K562 (cell line): ENCODE measurements at regions not wholly inside any gene's neighbourhood (a gene's known extent, or its start where the extent isn't known, plus 50 kb on each side); places are given as distances from the start of the nearest gene placed in this dataset.

ENCODE experiments used
- ATAC-seq: fragments of 200-7000 bp; cut with Tn5 transposase; 3 replicates; pipeline ENCODE4 v1.9.1; 2020; ENCODE audit warnings: moderate library complexity
- BruUV-seq: library from RNA; stranded (reverse); fragments of 400-500 nt; replicated peaks from 2 replicates; lab custom pipeline; 2021; lab: Mats Ljungman, UMichigan
- CTCF ChIA-PET: fragments of 300-600 bp; formaldehyde crosslinking; extraction: SDS; loops from one replicate; lab custom pipeline; 2021; ENCODE audit warnings: low intra/inter-chr PET ratio; lab: Yijun Ruan, JAX
- POLR2A ChIA-PET: fragments of 300-600, 350-650 bp; sonication (Branson Sonifier 250); formaldehyde crosslinking; extraction: SDS; loops from one replicate; lab custom pipeline; 2021; ENCODE audit warnings: antibody characterized with exemption, inconsistent platforms; lab: Yijun Ruan, JAX
- DNase-seq, 4 experiments: peaks; one replicate each; pipeline versions ENCODE4 v3.0.0 to v3.0.0-alpha.2; 2011 to 2018; ENCODE audit warnings: low spot score in 3 of 4, mixed read lengths in 3 of 4; ENCODE audit errors: extremely low read depth in 1 of 4
- FAIRE-seq: peaks from 2 replicates; lab custom pipeline; 2011; peaks lifted over from hg19 to GRCh38; lab: Jason Lieb, UNC
- H2AFZ ChIP-seq: 2 replicates; pipeline ENCODE4 v1.6.0; 2011; ENCODE audit warnings: low read depth, low read length, control low read depth, inconsistent platforms
- H3K27ac ChIP-seq: fragments of 200-600 bp; 3 replicates; pipeline ENCODE4 v1.8.0; 2011; ENCODE audit warnings: low read depth, mild to moderate bottlenecking, control low read depth, inconsistent platforms, low read length, moderate library complexity, mixed read lengths; ENCODE audit errors: extremely low read depth
- H3K27me3 ChIP-seq, 2 experiments: fragments of 300-600 bp in 1 of 2; 2 replicates in 1 of 2; 3 replicates in 1 of 2; pipeline versions ENCODE4 v1.6.0 to v1.8.0; 2011; ENCODE audit warnings: inconsistent platforms in 2 of 2, low read length in 2 of 2, mild to moderate bottlenecking in 1 of 2, mixed read lengths in 1 of 2, moderate library complexity in 1 of 2; ENCODE audit not compliant: control insufficient read depth in 2 of 2, insufficient read depth in 2 of 2
- H3K36me3 ChIP-seq: fragments of 300-600 bp; 3 replicates; pipeline ENCODE4 v1.8.0; 2011; ENCODE audit warnings: mild to moderate bottlenecking, low read length, inconsistent platforms; ENCODE audit not compliant: control insufficient read depth, insufficient read depth
- H3K4me1 ChIP-seq, 2 experiments: fragments of 200-600 bp in 1 of 2; replicated peaks in 1 of 2; 2 replicates in 1 of 2; 3 replicates in 1 of 2; pipeline versions ENCODE4 v1.5.1 to v1.8.0; 2011; ENCODE audit warnings: inconsistent platforms in 2 of 2, low read length in 2 of 2, mild to moderate bottlenecking in 1 of 2, mixed read lengths in 1 of 2, moderate library complexity in 1 of 2; ENCODE audit not compliant: control insufficient read depth in 2 of 2, insufficient read depth in 2 of 2
- H3K4me2 ChIP-seq: 2 replicates; pipeline ENCODE4 v1.6.1; 2011; ENCODE audit warnings: low read length, control low read depth, inconsistent platforms, mixed read lengths; ENCODE audit not compliant: insufficient read depth
- H3K4me3 ChIP-seq: fragments of 200-600 bp; sonication (generic), shearing (Covaris generic); 2 replicates; pipeline ENCODE4 v1.5.1; 2016; ENCODE audit warnings: control low read depth, inconsistent platforms
- H3K79me2 ChIP-seq: fragments of 200-600 bp; 3 replicates; pipeline ENCODE4 v1.8.0; 2011; ENCODE audit warnings: low read length, inconsistent platforms; ENCODE audit not compliant: control insufficient read depth, insufficient read depth
- H3K9ac ChIP-seq, 2 experiments: 2 replicates each; pipeline versions ENCODE4 v1.6.0 to v1.6.1; 2011; ENCODE audit warnings: low read depth in 2 of 2, low read length in 2 of 2, control low read depth in 1 of 2, inconsistent platforms in 1 of 2, mild to moderate bottlenecking in 1 of 2, mixed read lengths in 1 of 2; ENCODE audit not compliant: insufficient read depth in 1 of 2
- H3K9me1 ChIP-seq: one replicate; pipeline ENCODE4 v1.6.0; 2011; ENCODE audit warnings: inconsistent platforms, mild to moderate bottlenecking, low read length, moderate library complexity; ENCODE audit not compliant: control insufficient read depth, insufficient read depth
- H3K9me3 ChIP-seq: replicated peaks from 2 replicates; pipeline ENCODE4 v1.5.1; 2011; ENCODE audit warnings: low read depth, low read length, inconsistent platforms; ENCODE audit not compliant: control insufficient read depth, insufficient read depth
- H4K20me1 ChIP-seq: replicated peaks from 2 replicates; pipeline ENCODE4 v1.6.1; 2011; ENCODE audit warnings: low read length, inconsistent platforms, mixed read lengths; ENCODE audit not compliant: control insufficient read depth, insufficient read depth
- ATF3 ChIP-seq, 2 experiments: fragments of 450-650 bp in 1 of 2; sonication (generic) in 1 of 2; formaldehyde crosslinking in 1 of 2; IDR thresholded peaks in 1 of 2; conservative IDR thresholded peaks in 1 of 2; 2 replicates each; pipeline versions ENCODE4 v1.6.1 to v1.8.1; 2016 to 2023; ENCODE audit warnings: mild to moderate bottlenecking in 2 of 2, moderate library complexity in 2 of 2, inconsistent platforms in 1 of 2, missing genetic modification reagents in 1 of 2
- CEBPZ ChIP-seq: fragments of 150-350 bp; IDR thresholded peaks from 2 replicates; pipeline ENCODE4 v1.6.1; 2014; ENCODE audit warnings: low read depth, mild to moderate bottlenecking, low read length, borderline replicate concordance
- CHD2 ChIP-seq: IDR thresholded peaks from 2 replicates; pipeline ENCODE4 v1.6.1; 2011; ENCODE audit warnings: low read depth, low read length
- E2F6 ChIP-seq, 2 experiments: IDR thresholded peaks; 2 replicates each; pipeline ENCODE4 v1.6.1; 2011; ENCODE audit warnings: borderline replicate concordance in 1 of 2, control low read depth in 1 of 2, low read depth in 1 of 2, low read length in 1 of 2, mild to moderate bottlenecking in 1 of 2, mixed read lengths in 1 of 2, moderate library complexity in 1 of 2; ENCODE audit not compliant: insufficient read depth in 1 of 2, insufficient read length in 1 of 2, poor library complexity in 1 of 2, severe bottlenecking in 1 of 2; ENCODE audit errors: extremely low read depth in 1 of 2
- ETV1 ChIP-seq: fragments of 450-650 bp; conservative IDR thresholded peaks from 2 replicates; pipeline ENCODE4 v1.6.1; 2016; ENCODE audit warnings: missing genetic modification characterization, control low read depth, low read depth, missing compliant biosample characterization
- KLF10 ChIP-seq: fragments of 250-450 bp; sonication (Bioruptor Pico); IDR thresholded peaks from 2 replicates; pipeline ENCODE4 v1.6.1; 2021; ENCODE audit warnings: matching md5 sums
- NR2F6 ChIP-seq: fragments of 450-650 bp; formaldehyde crosslinking; IDR thresholded peaks from 2 replicates; pipeline ENCODE4 v1.4.0; 2020; ENCODE audit warnings: mild to moderate bottlenecking
- OTX1 ChIP-seq: fragments of 450-650 bp; formaldehyde crosslinking; IDR thresholded peaks from 2 replicates; pipeline ENCODE4 v1.4.0; 2022; ENCODE audit warnings: mild to moderate bottlenecking
- PML ChIP-seq: IDR thresholded peaks from 2 replicates; pipeline ENCODE4 v1.6.1; 2012; ENCODE audit warnings: low read length, inconsistent platforms
- PTTG1 ChIP-seq: fragments of 450-650 bp; IDR thresholded peaks from 2 replicates; pipeline ENCODE4 v1.6.1; 2016; ENCODE audit warnings: low read depth, mild to moderate bottlenecking, missing genetic modification characterization, missing compliant biosample characterization
- ZBTB1 ChIP-seq: sonication (generic); formaldehyde crosslinking; IDR thresholded peaks from 2 replicates; pipeline ENCODE4 v1.8.1; 2023; ENCODE audit warnings: missing genetic modification reagents, low read depth, mild to moderate bottlenecking, borderline replicate concordance
- ZNF239 ChIP-seq: fragments of 250-450 bp; sonication (Bioruptor Pico); IDR thresholded peaks from 2 replicates; pipeline ENCODE4 v1.4.0; 2020; ENCODE audit warnings: mild to moderate bottlenecking
- ZNF277 ChIP-seq: fragments of 250-450 bp; sonication (Bioruptor Pico); IDR thresholded peaks from 2 replicates; pipeline ENCODE4 v1.8.0; 2022; ENCODE audit warnings: inconsistent platforms, mild to moderate bottlenecking, moderate library complexity, borderline replicate concordance
- ZNF695 ChIP-seq: fragments of 450-650 bp; formaldehyde crosslinking; IDR thresholded peaks from 2 replicates; pipeline ENCODE4 v1.4.0; 2020; ENCODE audit warnings: mild to moderate bottlenecking, moderate library complexity
- WGBS: fragments of 100-300 bp; shearing (Covaris generic); methylation state at CpG from one replicate; pipeline ENCODE4 v1.1.6; 2016; ENCODE audit warnings: low coverage, mixed read lengths; ENCODE audit not compliant: insufficient coverage; ENCODE audit errors: missing lambda C conversion rate; 5-methylcytosine and 5-hydroxymethylcytosine counted together
- in situ Hi-C: fragments of 300-500 bp; cut with MboI; formaldehyde crosslinking; loops from 4 replicates; pipeline ENCODE4 v1.15.0; 2018; ENCODE audit warnings: inconsistent platforms, mixed read lengths
- intact Hi-C: fragments of 100-400 bp; cut with micrococcal nuclease; formaldehyde crosslinking; loops from 2 replicates; pipeline ENCODE4 v1.14.2; 2022

- intact Hi-C loops, result no loop called here
- Histone ChIP-seq H3K27me3 (peaks cover 2 to 32% of the 10 kb centered on the region in 2 experiments; a peak in 4 of 5 replicates), H3K9me1 (no peaks in the 10 kb centered on the region), H3K79me2 (no peaks in the 10 kb centered on the region), H3K9ac (no peak overlapping the region), H3K4me2 (no peak overlapping the region), H3K4me1 (no peaks in the 10 kb centered on the region), H2AFZ (no peak overlapping the region), H3K36me3 (no peaks in the 10 kb centered on the region), H4K20me1 (no peaks in the 10 kb centered on the region; the same call in 1 of the 2 replicates), H3K9me3 (no peaks in the 10 kb centered on the region), H3K4me3 (no peak overlapping the region), H3K27ac (no peak overlapping the region)
- ATAC-seq (no peak), DNase-seq (no peak), FAIRE-seq (no peak)
- ChIA-PET CTCF (no interaction called here), POLR2A (no interaction called here)
- WGBS, result 7% methylated on average over 1 of the region's 1 CpG
- no TSS peak for BruUV-seq
- in situ Hi-C loops, result no loop called here
- no peak for TF ChIP-seq ETV1 (tag)
- TF ChIP-seq ZNF277 (CRISPR knock-in tag), result no peak
- no peak for TF ChIP-seq PML
- no peak for TF ChIP-seq ZNF695 (CRISPR knock-in tag)
- no peak for TF ChIP-seq PTTG1 (tag)
- TF ChIP-seq CEBPZ, result no peak
- TF ChIP-seq ATF3 (IDR thresholded peaks at IDR 0.05), result no peak
- no peak for TF ChIP-seq ATF3 (CRISPR knock-in tag; conservative IDR thresholded peaks at IDR 0.05)
- TF ChIP-seq ZNF239 (CRISPR knock-in tag), result no peak
- TF ChIP-seq E2F6 (IDR thresholded peaks at IDR 0.05; ENCODE audit: borderline replicate concordance in 1 of 2, extremely low read depth in 1 of 2, insufficient read depth in 1 of 2, insufficient read length in 1 of 2, low read depth in 1 of 2, low read length in 1 of 2, poor library complexity in 1 of 2, severe bottlenecking in 1 of 2), result no peak
- no peak for TF ChIP-seq OTX1 (CRISPR knock-in tag)
- TF ChIP-seq KLF10, result no peak
- no peak for TF ChIP-seq ZBTB1 (CRISPR knock-in tag)
- no peak for TF ChIP-seq NR2F6 (CRISPR knock-in tag)
- no peak for TF ChIP-seq CHD2
These were observed 129.1 kb downstream of the WNT7A start for GRCh38 chr3:13750731-13751130.
